NCI-H187 (cell line): ENCODE measurements at regions not wholly inside any gene's neighbourhood (a gene's known extent, or its start where the extent isn't known, plus 50 kb on each side); places are given as distances from the start of the nearest gene placed in this dataset.

Experiments used
- DNase-seq, 2 experiments: peaks; one replicate each; lab custom pipeline; 2025; lab: John Stamatoyannopoulos, UW

- no peak for DNase-seq
Measured at GRCh38 chr14:56868660-56869059, 58.4 kb upstream of the OTX2 start.

DNA sequence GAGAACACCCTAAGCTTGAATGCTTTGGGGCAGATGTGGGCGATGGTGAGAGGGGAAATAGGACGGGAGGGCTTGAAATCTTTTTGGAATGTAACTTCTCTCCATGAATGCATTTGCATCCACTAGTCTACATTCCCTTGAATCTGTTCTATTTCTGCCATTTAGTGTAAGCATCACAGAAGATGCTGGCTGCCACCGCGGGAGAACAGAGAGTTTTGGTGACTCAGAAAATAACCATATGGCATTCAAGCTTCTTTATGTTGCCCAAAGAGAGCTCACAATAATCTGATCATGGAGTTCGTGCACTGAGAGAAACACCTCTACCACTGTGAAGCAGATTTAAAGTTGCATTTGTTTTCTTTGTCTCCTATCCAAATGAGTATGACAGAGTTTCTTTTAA lies 52.6 kb upstream of the OTX2 start:
- DNase-seq: no peak

DNA sequence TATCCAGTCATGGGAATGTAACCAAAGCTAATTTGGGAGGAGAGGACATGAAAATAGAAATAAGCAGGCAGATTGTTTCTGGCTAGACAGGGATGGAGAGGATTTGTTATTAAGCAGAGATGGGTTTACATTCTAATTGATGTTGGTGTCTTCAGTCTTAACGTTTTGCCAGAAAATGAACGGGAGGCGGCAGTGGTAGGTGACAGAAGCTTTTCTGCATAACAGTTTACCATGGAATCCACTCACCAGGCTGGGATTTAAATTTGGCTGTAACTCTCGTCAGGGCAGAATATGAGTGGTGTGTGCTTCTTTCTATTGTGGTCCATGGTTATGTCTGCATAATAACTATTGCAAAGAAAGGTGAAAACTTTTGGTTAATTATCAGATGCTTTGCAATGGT lies 50.2 kb upstream of the OTX2 start:
- DNase-seq: no peak
